GM21529 (cell line): ENCODE measurements at regions not wholly inside any gene's neighbourhood (a gene's known extent, or its start where the extent isn't known, plus 50 kb on each side); places are given as distances from the start of the nearest gene placed in this dataset.

ENCODE experiments used
- ATAC-seq: cut with Tn5 transposase; IDR thresholded peaks from one replicate; pipeline ENCODE4 v1.9.1; 2021; ENCODE audit not compliant: unreplicated experiment

DNA sequence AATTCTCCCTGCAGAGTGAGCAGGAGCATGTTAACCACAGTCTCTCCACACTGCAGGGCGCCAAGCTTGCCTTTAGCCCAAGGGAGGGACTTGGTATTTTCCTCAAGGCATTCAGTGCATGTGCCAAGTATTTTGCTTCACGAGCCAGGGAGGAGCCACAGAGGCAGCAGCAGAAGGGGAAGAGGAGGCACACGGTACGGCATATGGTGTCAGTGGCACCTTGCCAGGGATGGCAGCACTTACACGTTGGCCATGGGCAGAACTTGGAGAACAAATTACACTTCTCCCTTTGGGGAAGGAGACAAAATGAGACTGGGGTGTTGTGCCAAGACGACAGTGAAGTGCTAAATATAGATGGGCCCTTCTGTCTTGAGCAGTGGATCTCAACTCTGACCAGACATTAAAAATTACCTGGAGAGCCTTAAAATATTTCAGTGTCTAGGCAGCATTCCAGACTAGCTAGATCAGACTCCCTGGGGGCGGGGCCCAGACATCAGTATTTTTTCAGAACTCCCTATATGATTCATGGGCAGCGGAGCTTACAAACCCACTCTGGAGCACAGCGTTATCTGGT, 155.8 kb downstream of the DRD1 start:
- no peak for ATAC-seq

DNA sequence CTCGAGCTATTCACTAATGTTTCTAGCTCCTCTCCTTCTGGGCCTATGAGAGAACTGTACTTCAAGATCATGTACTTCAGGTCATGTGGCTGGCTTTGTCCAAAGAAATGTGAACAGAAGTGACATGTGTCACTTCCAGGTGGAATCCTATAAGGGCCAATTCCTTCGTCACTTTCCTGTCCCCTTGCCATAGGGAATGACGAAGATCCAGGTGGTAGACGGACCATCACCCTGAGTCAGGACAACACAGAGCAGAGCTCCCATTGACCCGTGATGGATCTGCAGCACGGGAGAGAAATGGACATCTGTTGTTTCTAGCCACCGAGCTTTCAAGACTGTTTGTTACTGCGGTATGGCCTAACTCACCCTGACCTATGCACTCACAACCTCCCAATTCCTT, 157.0 kb downstream of the DRD1 start:
- ATAC-seq, result no peak

DNA sequence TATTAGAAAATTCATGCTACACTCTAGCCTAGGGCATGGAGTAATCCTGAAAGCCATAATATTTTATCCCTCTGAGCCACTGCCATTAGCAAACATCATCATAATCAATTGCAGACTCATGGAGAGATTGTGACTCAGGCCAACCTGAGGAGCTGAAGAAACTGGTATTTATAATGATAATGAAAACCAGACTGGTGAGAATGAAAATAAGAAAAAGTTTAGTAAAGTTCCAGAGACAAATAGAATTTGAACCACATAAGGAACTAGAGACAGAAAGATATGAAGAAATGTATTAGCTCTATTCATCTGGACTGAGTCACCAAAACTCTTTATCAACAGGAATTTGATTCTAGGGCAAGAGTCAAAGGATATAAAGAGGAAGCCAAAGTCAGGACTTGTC, 158.7 kb downstream of the DRD1 start:
- no peak for ATAC-seq

DNA sequence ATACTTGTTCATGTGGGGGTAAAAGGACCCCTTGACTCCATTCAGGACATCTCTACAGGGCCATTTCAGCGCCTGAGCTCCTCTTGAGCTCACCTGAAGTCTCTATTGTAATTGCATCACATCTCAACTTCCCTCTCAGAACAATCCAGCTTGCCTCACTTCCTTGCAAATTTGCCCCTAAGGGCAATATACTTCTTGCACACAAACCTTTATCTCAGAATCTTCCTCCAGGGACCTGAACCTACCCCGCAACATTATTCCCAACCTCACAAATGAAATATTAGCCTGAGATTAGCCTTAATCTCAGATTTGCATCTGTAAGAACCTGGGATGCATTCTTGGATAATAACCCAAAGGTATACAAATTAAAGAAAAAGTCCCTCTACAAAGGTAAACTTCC, 159.2 kb downstream of the DRD1 start:
- no peak for ATAC-seq

DNA sequence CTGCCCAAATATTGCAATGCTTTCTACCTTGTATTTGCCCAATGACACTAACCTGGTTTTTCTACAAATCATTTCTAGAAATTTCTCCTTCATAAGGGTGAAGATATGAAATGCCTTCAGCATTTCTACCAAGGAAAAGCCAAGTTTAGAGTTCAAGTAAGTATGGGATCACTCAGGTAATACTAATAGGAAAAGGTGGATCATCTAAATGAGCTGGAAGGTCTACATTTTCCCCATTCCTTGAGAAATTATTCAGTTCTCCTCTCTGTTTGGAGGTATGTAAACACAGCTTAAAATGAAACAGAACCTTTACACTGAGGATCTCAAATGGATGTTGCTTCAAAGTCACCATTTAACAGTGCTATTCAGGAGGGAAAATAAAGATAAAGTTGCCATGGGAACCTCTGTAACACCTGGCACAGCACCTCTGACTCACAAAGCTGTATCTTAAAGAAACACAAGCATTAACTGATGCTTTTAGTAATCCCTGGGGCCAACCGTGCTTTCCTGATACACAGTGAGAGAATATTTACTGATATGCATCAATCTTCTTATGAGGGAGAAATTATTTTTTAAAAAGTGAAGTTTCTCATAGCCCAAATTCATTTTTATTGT, 161.3 kb downstream of the DRD1 start:
- ATAC-seq, result no peak

DNA sequence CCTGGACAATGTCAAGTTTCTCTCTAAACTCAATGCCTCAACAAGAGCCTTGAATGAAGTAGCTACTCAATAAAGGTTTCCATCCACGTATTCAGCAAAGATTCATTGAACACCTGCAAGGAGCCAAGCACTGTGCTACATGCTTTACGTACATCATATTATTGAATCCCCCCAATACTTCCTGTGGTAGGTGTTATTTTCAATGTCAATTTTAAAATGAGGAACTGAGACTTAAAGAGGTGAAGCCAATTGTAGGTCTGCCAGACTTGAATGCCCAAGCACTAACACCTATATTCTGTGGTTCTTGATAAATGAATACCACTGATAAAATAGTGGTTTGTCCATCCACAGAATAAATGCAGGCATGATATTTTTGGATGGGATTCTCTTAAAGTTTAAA, 162.3 kb downstream of the DRD1 start:
- ATAC-seq, result no peak

DNA sequence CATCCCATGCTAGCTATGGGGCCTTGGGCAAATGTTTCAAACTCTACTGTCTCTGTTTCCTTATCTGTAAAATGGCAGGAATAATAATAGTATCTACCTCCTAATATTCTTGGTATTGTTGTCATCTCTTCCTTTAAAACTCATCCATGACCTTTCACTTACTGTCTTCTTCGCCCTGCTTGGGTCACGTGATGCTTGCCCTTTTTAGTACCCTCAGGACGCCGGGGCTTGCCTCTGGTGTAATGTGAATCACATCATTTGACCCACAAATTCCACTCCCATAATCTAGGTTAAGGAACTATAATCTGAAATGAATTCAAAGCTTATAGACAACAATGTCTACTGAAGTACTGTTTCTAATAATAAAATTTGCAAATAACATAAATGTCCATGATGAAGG, 162.7 kb downstream of the DRD1 start:
- no peak for ATAC-seq

DNA sequence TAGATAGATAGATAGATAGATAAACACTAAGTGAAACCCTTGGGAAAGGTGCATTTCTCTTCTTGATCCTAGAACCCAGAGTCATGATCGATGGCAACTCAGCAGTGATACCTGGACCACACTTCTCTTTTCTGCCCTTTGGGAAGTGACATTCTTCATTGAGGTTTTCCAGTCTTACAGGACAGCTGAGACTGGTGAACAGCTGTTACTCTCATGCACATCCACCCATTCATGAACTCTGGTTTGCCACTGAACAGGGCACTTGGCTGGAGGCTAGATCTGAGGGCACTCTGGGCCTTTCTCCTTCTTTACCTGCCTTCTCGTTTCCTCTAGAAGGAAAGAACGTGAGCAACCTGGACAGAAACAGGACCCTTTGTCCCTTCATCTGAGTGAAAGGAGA, 164.5 kb downstream of the DRD1 start:
- ATAC-seq, result no peak

DNA sequence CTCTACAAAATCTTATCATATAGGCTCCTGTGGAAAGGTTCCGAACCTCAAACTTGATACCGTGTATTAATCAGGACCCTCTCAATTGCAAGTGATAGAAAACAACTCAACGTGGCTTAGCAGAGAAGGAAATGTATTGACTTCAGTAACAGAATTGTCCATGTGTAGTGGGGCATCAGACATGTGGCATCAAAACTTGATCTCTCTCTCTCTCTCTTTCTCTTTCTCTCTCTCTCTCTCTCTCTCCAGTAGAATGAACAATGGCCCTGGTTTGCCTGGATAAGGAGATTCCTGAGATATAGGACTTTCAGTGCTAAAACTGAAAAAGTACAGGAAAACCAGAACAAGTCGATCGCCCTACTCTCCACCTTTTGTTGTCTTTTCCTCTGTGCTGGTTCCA, 168.2 kb downstream of the DRD1 start:
- no peak for ATAC-seq

DNA sequence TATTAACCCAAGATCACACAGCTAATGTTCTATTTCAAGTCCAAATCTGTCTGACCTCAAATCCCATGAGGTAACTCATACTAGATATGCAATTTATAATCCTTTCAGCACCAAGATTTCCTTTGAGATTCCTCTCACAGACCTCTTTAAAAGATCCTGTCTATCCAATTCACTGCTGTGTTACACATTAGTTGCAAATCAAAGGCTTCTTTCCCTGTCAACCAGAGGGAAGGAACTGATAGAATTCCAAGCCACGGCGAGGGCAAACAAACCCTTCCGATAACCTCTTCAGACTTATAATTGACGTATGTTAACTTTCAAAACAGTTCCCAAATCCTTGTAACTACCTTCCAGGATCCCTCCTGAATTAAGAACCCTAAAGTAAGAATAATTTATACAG, 168.9 kb downstream of the DRD1 start:
- no peak for ATAC-seq

DNA sequence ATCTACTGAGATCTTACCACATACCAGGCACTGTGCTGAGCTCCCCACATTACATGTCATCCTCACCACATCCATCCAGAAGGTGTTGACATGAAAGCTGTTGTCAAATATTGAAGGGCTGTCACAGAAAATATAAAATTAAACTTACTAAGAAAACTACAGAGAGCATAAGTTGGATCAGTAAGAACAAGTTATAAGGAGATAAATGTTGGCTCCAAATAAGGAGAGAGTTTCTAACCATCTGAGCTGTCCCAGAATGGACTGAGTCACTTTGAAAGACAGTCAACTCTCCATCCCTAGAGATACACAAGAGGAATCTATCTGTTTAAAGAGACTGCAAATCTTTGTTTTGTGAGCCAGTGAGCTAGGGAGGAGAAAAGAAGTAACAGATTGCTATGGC, 169.8 kb downstream of the DRD1 start:
- no peak for ATAC-seq

DNA sequence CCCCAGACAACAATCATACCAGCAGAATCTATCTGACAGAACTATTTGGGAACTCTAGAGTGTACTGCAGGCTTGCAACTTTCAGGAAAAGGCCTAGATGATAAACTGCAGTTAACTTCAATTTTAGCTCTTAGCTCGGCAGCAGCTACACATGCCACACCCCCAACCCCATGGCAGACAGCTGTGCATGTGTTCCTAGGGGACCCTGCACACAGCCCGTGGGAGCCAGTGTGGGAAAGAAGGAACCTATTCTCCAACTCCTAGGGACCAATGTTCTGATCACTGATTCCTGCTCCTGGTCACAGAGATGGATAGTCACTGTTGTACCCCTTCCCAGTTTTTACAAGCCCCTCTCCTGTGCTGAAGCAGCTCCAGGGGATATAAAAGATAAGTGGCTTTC, 179.6 kb downstream of the DRD1 start:
- no peak for ATAC-seq

DNA sequence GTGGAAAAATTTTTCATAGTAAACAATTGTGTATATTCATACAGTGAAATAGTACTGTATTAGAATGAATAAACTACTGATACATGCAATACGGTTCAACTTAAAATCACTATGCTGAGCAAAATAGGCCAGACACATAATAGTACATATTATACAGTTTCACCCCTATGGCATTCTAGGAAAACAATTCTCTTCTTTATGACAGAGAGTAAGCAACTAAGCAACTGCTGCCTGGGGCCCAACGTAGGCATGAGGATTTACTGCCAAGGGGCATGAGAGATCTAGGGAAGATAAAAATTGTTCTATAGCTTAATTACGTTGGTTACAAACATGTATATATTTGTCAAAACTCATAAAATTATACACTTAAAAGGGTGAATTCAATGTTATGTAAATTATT, 180.2 kb downstream of the DRD1 start:
- ATAC-seq, result no peak

DNA sequence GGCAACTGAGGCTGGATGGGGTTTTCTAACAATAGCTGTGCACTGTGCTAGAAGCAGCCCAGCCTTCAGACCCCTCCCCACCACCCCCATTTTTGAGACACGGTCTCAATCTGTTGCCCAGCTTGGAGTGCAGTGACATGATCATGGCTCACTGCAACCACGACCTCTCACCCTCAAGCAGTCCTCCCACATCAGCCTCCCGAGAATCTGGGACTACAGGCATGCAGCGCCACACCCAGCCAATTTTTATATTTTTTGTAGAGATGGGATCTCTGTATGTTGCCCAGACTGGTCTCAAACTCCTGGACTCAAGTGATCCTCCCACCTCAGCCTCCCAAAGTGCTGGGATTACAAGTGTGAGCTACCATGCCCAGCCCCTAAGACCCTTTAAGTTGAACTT, 182.5 kb downstream of the DRD1 start:
- ATAC-seq, result no peak

DNA sequence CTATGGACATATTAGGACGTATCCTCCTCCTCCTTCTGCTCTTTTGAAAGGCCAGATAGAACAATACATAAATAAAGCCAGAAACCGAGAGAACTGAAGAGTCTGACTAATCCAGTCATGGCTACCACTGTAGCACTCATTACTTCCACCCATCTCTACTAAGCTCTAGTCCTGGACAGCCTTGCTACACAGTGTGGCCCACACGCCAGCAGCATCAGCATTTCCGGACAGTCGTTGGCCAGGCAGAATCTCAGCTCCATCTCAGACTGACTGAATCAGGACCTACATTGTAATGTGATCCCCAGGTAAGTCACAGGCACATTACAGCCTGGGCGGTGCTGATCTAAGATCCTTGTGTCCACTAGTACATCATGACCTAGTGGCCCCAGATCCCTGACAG, 182.9 kb downstream of the DRD1 start:
- ATAC-seq, result no peak

DNA sequence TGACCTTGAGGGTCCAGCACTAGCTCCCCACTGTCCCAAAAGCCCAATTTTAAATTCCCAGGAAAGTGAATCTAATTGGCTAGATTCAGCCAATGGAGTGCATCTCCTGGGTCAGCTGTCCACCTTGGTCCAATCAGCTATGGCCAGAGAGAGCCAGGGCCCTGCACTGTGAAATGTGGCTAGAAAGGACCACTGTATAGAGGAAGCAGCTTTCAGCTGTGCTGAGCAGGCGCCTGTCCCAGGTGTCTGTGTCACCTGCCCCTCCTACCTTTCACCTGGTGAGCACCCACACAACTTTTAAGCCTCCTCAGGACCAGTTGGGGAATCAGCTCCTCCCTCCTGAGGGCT, 186.2 kb downstream of the DRD1 start:
- ATAC-seq, result no peak

DNA sequence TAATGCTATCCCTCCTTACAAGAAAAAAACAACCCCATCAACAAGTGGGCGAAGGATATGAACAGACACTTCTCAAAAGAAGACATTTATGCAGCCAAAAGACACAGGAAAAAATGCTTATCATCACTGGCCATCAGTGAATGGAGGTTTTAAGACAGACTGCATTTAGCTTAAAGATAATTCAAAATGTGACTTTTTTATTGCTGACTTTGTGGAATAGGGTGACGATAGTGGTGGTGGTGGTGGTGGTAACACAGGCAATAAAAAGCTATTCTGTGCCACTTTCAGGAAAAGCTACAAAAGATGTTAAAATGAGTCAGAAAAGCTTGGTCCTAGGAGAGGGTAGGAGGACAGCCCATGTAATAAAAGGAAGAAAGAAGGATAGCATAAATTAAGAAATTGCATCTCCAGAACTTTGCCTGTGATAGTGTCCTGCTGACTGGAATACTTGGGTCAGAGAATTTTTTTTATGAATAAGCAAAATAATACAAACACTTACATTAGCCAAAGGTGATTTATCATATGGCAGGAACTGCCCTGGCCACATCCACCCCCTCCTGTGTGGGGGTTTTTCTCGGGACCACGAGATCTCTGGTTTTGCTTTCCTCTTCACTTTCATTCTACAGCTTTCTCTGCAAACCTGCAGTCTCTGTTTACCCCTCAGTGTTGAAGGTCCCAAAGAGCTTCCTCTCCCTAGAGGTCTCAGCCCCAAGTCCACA, 186.7 kb downstream of the DRD1 start:
- ATAC-seq, result no peak

DNA sequence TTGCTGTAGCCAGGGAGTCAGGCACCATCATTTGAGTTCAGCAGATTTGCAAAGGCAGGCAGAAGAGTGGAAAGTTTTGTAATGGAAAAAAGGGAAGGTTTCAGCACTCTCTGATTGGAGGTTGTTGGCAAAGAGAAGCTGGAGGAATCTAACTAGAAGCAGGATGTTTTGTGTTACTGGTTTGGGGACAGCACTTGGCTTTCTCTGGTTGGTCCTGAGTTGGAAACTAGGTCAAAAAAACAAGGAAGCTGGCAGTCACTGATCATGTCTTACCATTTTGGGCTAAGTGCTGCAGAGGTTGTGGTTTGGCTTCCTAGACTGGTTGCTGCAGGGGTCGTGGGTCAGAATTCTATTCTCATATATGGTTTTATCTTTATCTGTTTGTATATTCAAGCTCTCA, 189.8 kb downstream of the DRD1 start:
- no peak for ATAC-seq

DNA sequence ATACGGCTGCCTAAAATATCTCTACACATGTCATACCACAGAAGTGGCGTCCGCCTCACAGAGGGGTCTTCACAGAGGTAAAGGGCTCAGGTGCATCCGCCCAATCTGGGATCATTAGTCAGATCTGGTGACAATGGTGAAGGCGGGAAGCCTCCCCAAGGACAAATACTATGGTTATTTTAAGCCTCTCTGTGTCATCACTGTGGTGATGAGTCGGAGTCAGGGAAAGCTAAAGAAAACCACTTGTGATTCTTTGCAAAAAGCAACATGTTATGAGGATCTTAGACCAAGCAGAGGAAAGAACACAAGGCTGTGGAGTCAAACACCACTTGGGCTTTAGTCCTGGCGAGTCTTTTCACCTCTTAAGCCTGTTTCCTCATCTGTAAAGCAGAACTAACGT, 190.4 kb downstream of the DRD1 start:
- no peak for ATAC-seq

DNA sequence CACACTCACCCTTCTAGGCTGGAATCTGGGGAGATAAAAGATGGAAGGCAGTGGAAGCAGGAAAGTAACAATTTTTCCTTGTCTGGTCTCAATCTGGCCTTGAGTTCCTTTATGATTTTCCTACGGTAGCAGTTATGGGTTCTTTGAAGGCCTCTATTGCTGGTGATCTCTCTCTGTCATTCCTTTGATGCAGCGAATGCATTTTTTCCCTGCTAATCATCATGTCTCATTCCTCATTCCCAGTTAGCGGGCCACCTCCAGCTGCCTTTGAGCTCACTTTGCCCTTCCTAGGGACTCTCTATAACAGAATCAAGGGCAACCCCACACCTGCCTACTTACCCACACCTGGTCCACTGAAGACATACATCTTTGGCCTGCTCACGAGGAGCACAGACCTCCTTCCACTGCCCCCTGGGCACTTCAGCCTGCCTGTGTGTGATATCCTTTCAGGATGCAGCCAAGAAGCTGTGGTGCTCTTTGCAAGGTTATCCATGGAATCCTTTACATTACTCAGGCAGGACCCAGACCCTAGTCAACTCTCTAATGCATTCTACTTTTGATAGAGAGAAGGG, 191.7 kb downstream of the DRD1 start:
- no peak for ATAC-seq

DNA sequence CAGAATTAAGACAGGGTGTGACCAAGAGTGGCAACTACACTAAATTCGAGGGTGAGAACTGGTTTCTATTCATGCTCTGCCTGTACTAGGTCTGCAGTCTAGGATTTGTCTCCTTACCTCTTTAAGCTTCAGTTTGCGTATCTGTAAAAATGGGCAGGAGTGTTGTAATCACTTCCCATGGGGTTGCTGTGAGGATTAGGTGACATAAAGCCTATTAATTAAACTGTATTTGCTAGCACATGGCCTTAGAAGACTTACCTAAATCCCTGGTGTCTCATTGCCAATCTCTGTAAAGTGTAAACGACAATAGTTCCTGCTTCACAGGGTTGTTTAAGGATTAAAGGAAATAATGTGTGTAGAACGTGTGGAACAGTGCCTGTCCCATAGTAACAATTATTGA, 193.6 kb downstream of the DRD1 start:
- ATAC-seq, result no peak

DNA sequence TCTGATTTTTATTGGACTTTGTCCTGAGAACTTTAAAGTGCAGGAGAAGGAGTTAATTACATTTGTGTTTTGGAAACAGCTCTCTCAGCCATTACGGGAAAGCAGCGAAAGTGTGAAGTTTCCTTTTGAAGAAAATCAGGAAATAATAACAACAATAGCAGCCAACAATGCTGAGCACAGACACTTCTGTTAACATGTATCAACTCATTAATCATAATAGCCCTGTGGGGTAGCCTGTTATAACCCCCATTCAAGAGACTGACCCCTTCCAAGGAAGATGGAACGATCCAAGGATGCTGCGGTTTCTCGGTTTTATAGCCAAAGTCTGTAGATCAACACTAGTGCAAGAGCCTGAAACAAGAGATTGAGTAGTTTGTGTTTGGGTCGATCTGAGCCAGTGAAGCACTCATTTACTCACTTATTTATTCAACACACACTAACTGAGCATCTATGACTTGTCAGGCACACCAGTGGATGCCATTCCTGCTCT, 195.5 kb downstream of the DRD1 start:
- ATAC-seq, result no peak
